H1 (cell line): ENCODE measurements at regions not wholly inside any gene's neighbourhood (a gene's known extent, or its start where the extent isn't known, plus 50 kb on each side); places are given as distances from the start of the nearest gene placed in this dataset.

Experiments used
- CHD7 ChIP-seq: fragments of 300-600 bp; sonication (generic); IDR thresholded peaks from 2 replicates; pipeline ENCODE4 v1.7.1; 2012; ENCODE audit warnings: low read length, moderate library complexity, mild to moderate bottlenecking, inconsistent platforms; ENCODE audit not compliant: insufficient replicate concordance
- CTCF ChIP-seq, 3 experiments: IDR thresholded peaks; 1 replicate in 2 of 3; 2 replicates in 1 of 3; pipeline versions ENCODE4 v1.5.1 to v1.6.1; 2011; ENCODE audit warnings: low read length in 3 of 3, mild to moderate bottlenecking in 3 of 3, inconsistent platforms in 2 of 3, low read depth in 1 of 3, moderate library complexity in 1 of 3; ENCODE audit not compliant: insufficient read depth in 1 of 3; ENCODE audit errors: control extremely low read depth in 1 of 3
- POLR2A ChIP-seq, 2 experiments: IDR thresholded peaks; 1 replicate in 1 of 2; 2 replicates in 1 of 2; pipeline ENCODE4 v1.6.1; 2011; ENCODE audit warnings: low read depth in 2 of 2, low read length in 2 of 2, mild to moderate bottlenecking in 2 of 2; ENCODE audit errors: control extremely low read depth in 1 of 2
- RFX5 ChIP-seq: IDR thresholded peaks from 2 replicates; pipeline ENCODE4 v1.6.1; 2011; ENCODE audit warnings: low read depth, low read length, improper control_type of control experiment, borderline replicate concordance
- SIN3A ChIP-seq, 2 experiments: IDR thresholded peaks in 1 of 2; conservative IDR thresholded peaks in 1 of 2; 2 replicates each; pipeline ENCODE4 v1.6.1; 2011 to 2012; ENCODE audit warnings: low read length in 2 of 2, improper control_type of control experiment in 1 of 2, low read depth in 1 of 2, mild to moderate bottlenecking in 1 of 2
- SP2 ChIP-seq: IDR thresholded peaks from 2 replicates; pipeline ENCODE4 v1.6.1; 2012; ENCODE audit warnings: mild to moderate bottlenecking, low read length, inconsistent platforms

GRCh38 chr6:26290941-26291340 is 74.1 kb upstream of the BTN3A2 start (continued):
- no peak for TF ChIP-seq POLR2A (IDR thresholded peaks at IDR 0.05; ENCODE audit: control extremely low read depth in 1 of 2, low read depth in 2 of 2, low read length in 2 of 2)
- no peak for TF ChIP-seq CTCF (IDR thresholded peaks at IDR 0.05; ENCODE audit: control extremely low read depth in 1 of 3, insufficient read depth in 1 of 3, low read depth in 1 of 3, low read length in 3 of 3)
- no peak for TF ChIP-seq CHD7
- no peak for TF ChIP-seq SP2
- no peak for TF ChIP-seq RFX5
- no peak for TF ChIP-seq SIN3A (conservative IDR thresholded peaks at IDR 0.05 in 1 of 2, IDR thresholded peaks at IDR 0.05 in 1 of 2; ENCODE audit: low read depth in 1 of 2, low read length in 2 of 2)
- TF ChIP-seq, all 59 proteins: peak for 0
